Ascending aorta (tissue), 2 donors: ENCODE measurements at regions not wholly inside any gene's neighbourhood (a gene's known extent, or its start where the extent isn't known, plus 50 kb on each side); places are given as distances from the start of the nearest gene placed in this dataset.
"Not testable (repeated sequence)": the region's sequence is repeated elsewhere in the genome, so short reads cannot be mapped to it uniquely, and the experiment has no call there.

Experiments
- DNase-seq, 2 donors: peaks; one replicate each; pipeline ENCODE4 v3.0.0-alpha.2; 2019; ENCODE audit warnings: low spot score in 2 of 2
- H3K27ac ChIP-seq, 2 donors: fragments of 200-600 bp; sonication (generic); one replicate each; pipeline ENCODE4 v1.5.1; 2016 to 2017; ENCODE audit warnings: mild to moderate bottlenecking in 1 of 2
- H3K27me3 ChIP-seq: fragments of 200-600 bp; sonication (generic); one replicate; pipeline ENCODE4 v1.5.1; 2017
- H3K36me3 ChIP-seq, 2 donors: fragments of 200-600 bp; sonication (generic); one replicate each; pipeline ENCODE4 v1.5.1; 2016
- H3K4me1 ChIP-seq, 2 donors: fragments of 200-600 bp; sonication (generic); one replicate each; pipeline ENCODE4 v1.5.1; 2016 to 2017; ENCODE audit warnings: mild to moderate bottlenecking in 1 of 2
- H3K4me3 ChIP-seq, 2 donors: fragments of 200-600 bp; sonication (generic); one replicate each; pipeline ENCODE4 v1.5.1; 2016 to 2017; ENCODE audit warnings: mild to moderate bottlenecking in 1 of 2
- H3K9me3 ChIP-seq, 2 donors: fragments of 200-600 bp; sonication (generic); one replicate each; pipeline ENCODE4 v1.5.1; 2016
- CTCF ChIP-seq, 3 experiments: fragments of 200-600 bp in 2 of 3; fragments of 450-650 bp in 1 of 3; sonication (generic) in 2 of 3; IDR thresholded peaks; one replicate each; pipeline ENCODE4 v1.5.1; 2016 to 2019; ENCODE audit warnings: antibody characterized with exemption in 3 of 3, mild to moderate bottlenecking in 1 of 3, moderate library complexity in 1 of 3
- intact Hi-C: fragments of 100-400 bp; cut with DNase I; formaldehyde crosslinking; loops from one replicate; pipeline ENCODE4 v1.15.1; 2023

DNA sequence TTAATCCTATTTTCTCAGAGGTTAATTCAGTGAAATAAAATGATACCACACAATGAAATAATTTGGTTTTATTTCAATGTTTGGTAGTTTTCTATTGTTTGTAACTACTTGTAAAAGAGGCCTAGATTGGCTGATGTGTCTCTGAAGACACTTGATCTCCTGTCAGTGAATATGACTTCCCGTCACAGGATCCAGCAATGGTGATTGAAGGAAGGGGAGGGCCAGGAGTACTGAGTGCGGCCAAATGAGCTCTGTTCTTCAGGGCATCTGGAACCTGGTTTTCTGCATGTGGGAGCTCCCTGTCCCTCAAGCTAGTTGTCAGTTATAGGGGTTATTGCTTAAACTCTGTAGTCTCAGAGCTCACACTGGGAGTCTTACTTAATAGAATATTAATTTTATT is 86.5 kb upstream of the OTUD4 start:
- no peak for DNase-seq
- Histone ChIP-seq H3K27me3 (no peaks in the 10 kb centered on the region), H3K27ac (no peak overlapping the region), H3K4me1 (no peaks in the 10 kb centered on the region), H3K4me3 (no peak overlapping the region), H3K36me3 (no peaks in the 10 kb centered on the region), H3K9me3 (no peaks in the 10 kb centered on the region)
- TF ChIP-seq CTCF (IDR thresholded peaks at IDR 0.05), result no peak
- intact Hi-C loops, result no loop called here

- H3K9me3 ChIP-seq, result peaks cover 0 to 3% of the 10 kb centered on the region in 2 donors
- intact Hi-C loops, result no loop called here
- TF ChIP-seq CTCF (IDR thresholded peaks at IDR 0.05), result no peak
- no peak overlapping the region for H3K27ac ChIP-seq
- H3K27me3 ChIP-seq, result no peaks in the 10 kb centered on the region
- DNase-seq, result no peak
- H3K36me3 ChIP-seq, result no peaks in the 10 kb centered on the region
- no peaks in the 10 kb centered on the region for H3K4me1 ChIP-seq
- no peak overlapping the region for H3K4me3 ChIP-seq
Measured at GRCh38 chr4:145260091-145260490, 79.7 kb upstream of the OTUD4 start.

GRCh38 chr4:145255311-145255710 is 74.9 kb upstream of the OTUD4 start:
- H3K4me1 ChIP-seq, H3K27me3 ChIP-seq, intact Hi-C loops, DNase-seq, H3K9me3 ChIP-seq, H3K4me3 ChIP-seq, H3K36me3 ChIP-seq, H3K27ac ChIP-seq: not testable (repeated sequence)

DNA sequence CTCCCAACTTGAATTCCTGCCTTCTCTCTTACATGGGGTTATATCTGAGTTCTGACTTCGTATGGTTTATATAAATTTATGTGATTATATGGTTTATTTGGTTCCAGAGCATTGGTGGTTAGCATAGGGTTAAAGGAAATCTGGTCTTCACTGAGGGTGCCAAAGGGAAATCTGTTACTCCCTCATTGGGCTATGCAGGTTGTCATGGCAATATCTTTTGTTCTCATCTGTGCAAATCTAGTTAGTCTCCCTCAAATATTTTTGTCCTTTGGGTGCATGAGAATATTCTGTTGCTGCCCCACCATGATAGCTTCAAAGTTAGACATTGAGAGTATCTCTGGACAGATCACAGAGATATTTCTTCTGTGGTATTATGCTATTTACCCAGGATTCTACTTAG is 71.8 kb upstream of the OTUD4 start:
- H3K4me1 ChIP-seq, result no peaks in the 10 kb centered on the region
- no peaks in the 10 kb centered on the region for H3K9me3 ChIP-seq
- DNase-seq, result no peak
- H3K4me3 ChIP-seq, result no peak overlapping the region
- H3K27ac ChIP-seq, result no peak overlapping the region
- intact Hi-C loops, result no loop called here
- H3K36me3 ChIP-seq, result no peaks in the 10 kb centered on the region
- no peak for TF ChIP-seq CTCF (IDR thresholded peaks at IDR 0.05)
- no peaks in the 10 kb centered on the region for H3K27me3 ChIP-seq

DNA sequence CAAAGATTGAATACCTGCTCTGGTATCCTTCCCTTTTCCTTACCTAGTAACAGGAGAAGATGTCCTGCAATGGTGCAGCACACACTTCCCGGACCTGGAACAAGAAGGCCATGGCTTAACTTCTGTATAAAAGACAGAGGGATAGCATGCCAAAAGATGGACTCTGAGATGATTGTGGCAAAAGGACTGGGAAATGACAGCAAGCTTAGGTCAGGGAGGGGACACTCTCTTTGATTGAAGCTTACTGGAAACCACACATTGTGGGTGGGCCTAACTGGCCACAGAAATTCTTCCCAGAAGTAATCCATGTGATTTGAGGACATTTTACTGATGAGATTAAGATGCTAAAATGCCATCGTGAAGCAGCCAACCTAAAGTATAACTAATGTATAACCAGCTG is 71.0 kb upstream of the OTUD4 start:
- H3K36me3 ChIP-seq, result no peaks in the 10 kb centered on the region
- no peak overlapping the region for H3K27ac ChIP-seq
- intact Hi-C loops, result no loop called here
- H3K9me3 ChIP-seq, result no peaks in the 10 kb centered on the region
- no peaks in the 10 kb centered on the region for H3K4me1 ChIP-seq
- H3K27me3 ChIP-seq, result no peaks in the 10 kb centered on the region
- DNase-seq, result no peak
- no peak for TF ChIP-seq CTCF (IDR thresholded peaks at IDR 0.05)
- no peak overlapping the region for H3K4me3 ChIP-seq

DNA sequence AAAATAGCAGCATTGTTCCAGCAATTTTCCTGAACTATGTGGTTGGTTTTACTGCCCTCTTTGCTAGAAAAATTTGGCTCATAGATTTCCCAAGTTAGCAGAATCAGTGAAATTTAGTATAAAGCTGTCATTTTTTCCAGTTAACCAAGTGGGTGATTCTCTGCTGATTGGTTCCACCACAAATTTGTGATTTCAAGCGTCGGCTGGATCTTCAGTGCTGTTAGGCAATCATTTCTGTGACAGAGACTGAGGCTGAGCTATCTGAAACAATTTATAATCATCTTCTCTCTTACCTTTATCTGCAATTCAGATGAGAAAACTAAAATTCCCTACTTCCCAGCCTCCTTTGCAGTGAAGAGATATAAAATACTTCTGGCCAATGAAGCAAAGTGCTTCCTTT is 68.6 kb upstream of the OTUD4 start:
- no peak for TF ChIP-seq CTCF (IDR thresholded peaks at IDR 0.05)
- no peak overlapping the region for H3K27ac ChIP-seq
- H3K27me3 ChIP-seq, result no peaks in the 10 kb centered on the region
- no peaks in the 10 kb centered on the region for H3K36me3 ChIP-seq
- no peak for DNase-seq
- intact Hi-C loops, result no loop called here
- no peaks in the 10 kb centered on the region for H3K9me3 ChIP-seq
- no peak overlapping the region for H3K4me3 ChIP-seq
- H3K4me1 ChIP-seq, result no peaks in the 10 kb centered on the region
